Coronary artery (tissue), 2 donors: ENCODE measurements at regions not wholly inside any gene's neighbourhood (a gene's known extent, or its start where the extent isn't known, plus 50 kb on each side); places are given as distances from the start of the nearest gene placed in this dataset.

ENCODE experiments used
- DNase-seq: peaks from one replicate; pipeline ENCODE4 v3.0.0-alpha.2; 2017; ENCODE audit warnings: low spot score
- H3K27ac ChIP-seq, 2 donors: fragments of 200-600 bp; sonication (generic); one replicate each; pipeline ENCODE4 v1.5.1; 2016 to 2019
- H3K4me3 ChIP-seq: fragments of 200-600 bp; sonication (generic); 2 replicates; pipeline ENCODE4 v1.5.1; 2016; ENCODE audit warnings: mild to moderate bottlenecking, moderate library complexity
- TF ChIP-seq, protein P1 (sequence below): fragments of 200-600 bp; sonication (generic); IDR thresholded peaks from one replicate; pipeline ENCODE4 v1.5.1; 2019; ENCODE audit warnings: antibody characterized with exemption

DNA sequence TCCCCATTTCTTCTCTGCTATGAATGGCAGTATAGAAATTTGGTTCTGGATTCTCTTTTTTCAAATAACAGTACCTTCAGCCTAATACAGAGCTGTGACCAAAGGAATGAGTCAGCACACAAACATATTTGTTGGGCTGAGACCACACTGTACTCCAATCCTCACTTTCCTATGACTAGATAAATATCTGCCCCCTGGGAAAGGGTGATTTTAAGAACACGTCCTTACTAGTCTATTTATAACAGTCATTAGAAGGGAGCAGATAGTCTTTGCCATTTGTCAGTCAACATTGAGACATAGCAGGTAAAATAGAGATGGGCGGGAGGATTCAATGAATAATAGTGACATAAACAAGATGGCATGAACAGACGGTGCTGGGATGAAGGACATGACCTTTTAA lies 461.3 kb downstream of the MCTP2 start:
- H3K4me3 ChIP-seq, result no peak overlapping the region
- DNase-seq, result no peak
- no peak overlapping the region for H3K27ac ChIP-seq
- TF ChIP-seq, protein P1, sequence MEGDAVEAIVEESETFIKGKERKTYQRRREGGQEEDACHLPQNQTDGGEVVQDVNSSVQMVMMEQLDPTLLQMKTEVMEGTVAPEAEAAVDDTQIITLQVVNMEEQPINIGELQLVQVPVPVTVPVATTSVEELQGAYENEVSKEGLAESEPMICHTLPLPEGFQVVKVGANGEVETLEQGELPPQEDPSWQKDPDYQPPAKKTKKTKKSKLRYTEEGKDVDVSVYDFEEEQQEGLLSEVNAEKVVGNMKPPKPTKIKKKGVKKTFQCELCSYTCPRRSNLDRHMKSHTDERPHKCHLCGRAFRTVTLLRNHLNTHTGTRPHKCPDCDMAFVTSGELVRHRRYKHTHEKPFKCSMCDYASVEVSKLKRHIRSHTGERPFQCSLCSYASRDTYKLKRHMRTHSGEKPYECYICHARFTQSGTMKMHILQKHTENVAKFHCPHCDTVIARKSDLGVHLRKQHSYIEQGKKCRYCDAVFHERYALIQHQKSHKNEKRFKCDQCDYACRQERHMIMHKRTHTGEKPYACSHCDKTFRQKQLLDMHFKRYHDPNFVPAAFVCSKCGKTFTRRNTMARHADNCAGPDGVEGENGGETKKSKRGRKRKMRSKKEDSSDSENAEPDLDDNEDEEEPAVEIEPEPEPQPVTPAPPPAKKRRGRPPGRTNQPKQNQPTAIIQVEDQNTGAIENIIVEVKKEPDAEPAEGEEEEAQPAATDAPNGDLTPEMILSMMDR, result no peak

DNA sequence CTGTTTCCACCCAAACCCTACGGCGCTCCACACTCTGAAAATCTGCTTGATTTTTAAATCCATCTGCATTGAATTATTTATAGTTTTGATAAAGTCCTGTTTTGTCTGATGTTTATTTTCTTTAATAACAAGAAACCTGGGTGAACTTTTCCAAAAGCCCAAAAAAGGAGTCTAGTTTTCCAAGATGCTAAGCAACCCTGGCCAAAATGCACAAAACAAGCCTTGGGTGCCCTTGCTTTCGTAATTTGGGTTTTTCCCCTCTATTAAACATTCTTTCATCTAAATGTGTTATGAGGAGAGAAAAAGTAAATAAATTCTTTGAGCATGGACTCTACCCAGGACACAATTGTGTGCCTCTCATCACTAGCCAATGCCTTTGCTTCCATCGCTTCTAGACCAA lies 468.9 kb downstream of the MCTP2 start:
- no peak overlapping the region for H3K27ac ChIP-seq
- TF ChIP-seq, protein P1, result no peak
- peak overlapping the region; percentile 12 for H3K4me3 ChIP-seq
- no peak for DNase-seq

DNA sequence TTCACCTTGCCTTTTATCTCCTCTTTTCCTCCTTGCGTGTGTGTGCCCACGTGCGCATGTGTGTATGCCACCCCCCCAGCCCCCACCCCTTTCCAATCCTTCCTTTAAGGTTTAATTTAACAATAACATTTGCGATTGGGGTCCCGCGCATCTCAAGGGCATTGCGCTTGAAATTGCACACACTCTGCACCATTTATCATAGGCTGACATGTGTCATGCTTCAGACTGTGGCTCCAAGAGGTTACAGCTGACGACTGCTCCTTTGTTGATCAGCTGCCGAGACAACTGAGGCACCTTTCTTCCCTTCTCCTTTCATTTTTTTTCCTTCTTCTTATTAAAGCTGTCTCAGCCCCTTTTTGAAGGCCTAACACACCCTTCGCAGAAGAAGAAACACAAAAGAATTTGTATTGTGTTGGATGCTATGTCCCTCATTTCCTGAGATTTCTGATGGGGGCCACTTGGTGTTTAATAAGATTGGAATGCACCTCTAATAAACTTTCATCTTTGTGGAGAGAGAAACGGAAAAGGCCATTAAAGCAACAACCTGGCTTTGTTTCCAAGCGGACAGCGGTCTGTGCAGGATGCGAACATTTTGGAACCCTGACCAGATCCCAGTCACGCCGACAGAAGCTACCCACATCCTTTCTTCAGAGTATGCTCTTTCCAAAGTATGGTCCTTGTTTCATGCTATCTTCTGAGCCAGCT lies 470.1 kb downstream of the MCTP2 start:
- DNase-seq, result no peak
- H3K4me3 ChIP-seq, result no peak overlapping the region
- H3K27ac ChIP-seq, result no peak overlapping the region
- TF ChIP-seq, protein P1, result no peak

DNA sequence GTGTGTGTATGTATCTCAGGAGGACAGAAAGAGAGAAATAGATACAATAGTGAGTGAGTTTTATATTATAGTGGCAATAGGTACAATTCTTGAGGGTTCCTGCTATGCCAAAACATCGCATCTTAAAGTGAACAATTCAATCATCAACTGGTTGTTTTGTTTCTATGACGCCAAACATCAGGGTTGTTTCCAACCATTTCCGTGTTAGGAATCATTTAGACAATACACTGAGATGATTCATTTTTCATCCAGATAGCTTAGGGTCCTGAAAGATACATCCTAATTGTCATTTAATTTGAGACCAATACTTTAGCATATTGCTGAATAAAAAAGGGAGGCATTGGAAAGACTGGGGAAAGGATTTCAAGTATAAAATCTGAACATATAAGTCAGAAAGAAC lies 472.2 kb downstream of the MCTP2 start:
- H3K4me3 ChIP-seq, result no peak overlapping the region
- DNase-seq, result no peak
- TF ChIP-seq, protein P1, result no peak

DNA sequence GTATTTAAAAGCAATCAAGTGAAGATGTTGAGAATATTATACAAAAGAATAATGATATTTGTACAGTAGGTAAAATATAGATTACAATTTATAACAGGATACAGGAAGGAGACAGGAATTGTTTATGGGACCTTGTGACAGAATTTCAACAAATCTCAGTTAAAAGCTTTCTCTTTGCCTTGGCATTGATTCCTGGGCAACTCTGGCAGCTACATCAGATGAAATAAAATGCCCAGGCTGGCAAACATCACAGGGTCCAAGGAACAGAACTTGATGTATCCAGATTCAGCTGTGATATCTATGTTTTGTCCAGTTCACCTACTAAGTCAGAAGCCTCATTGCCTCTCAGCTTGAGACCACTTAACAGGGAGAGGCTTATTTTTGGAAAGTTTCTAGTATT lies 473.1 kb downstream of the MCTP2 start:
- no peak for DNase-seq
- TF ChIP-seq, protein P1, result no peak
- Histone ChIP-seq H3K4me3 (no peak overlapping the region), H3K27ac (no peak overlapping the region)

More for the DNA sequence above, 472.2 kb downstream of the MCTP2 start:
- no peak overlapping the region for H3K27ac ChIP-seq

DNA sequence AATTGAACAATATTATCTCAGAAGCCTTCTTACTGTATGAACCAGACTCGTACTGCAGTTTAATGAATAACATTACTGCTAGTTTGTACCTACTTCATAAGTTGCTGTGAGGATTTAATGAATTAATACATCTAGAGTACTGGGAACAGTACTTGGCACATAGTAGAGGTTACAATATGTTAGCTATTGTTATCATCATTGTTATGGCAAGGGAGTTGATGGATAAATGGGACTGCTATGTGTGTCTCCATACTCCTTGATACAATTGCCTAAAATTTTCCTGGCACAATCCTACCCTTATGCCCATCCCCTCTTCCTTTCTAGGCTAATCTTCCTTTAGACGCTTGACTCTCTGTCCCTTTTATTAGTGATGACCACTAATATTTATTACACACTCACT lies 473.6 kb downstream of the MCTP2 start:
- no peak overlapping the region for H3K27ac ChIP-seq
- H3K4me3 ChIP-seq, result no peak overlapping the region
- no peak for DNase-seq
- TF ChIP-seq, protein P1, result no peak

DNA sequence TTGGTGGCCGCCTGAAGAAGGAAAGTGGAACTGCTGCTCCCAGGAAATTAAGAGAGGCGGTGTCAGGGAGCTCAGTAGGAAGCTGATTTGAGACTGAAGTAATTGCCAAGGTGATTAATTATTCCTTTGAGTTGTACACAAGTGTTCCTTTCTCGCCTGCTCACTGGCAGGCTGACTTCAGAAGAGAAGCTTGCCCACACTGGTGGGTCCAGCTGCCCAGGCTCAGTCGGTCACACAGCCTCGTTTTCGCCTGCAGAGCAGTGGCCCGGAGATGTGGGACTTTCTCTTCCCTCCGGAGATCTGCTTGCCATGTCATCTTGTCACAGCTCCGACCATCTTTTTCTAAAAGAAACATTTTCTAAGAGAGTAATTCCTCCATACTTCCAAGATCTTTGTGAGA lies 478.0 kb downstream of the MCTP2 start:
- TF ChIP-seq, protein P1, result no peak

More for the DNA sequence above, 478.0 kb downstream of the MCTP2 start:
- Histone ChIP-seq H3K4me3 (no peak overlapping the region), H3K27ac (no peak overlapping the region)
- no peak for DNase-seq
